HepG2 (cell line): ENCODE measurements at regions not wholly inside any gene's neighbourhood (a gene's known extent, or its start where the extent isn't known, plus 50 kb on each side); places are given as distances from the start of the nearest gene placed in this dataset.

Experiments
- CTCF ChIP-seq: sonication (generic); formaldehyde crosslinking; IDR thresholded peaks from 2 replicates; pipeline ENCODE4 v1.5.0; 2020; ENCODE audit warnings: mild to moderate bottlenecking, missing genetic modification reagents, moderate library complexity
- EZH2 ChIP-seq: conservative IDR thresholded peaks from 2 replicates; pipeline ENCODE4 v1.6.1; 2012; ENCODE audit warnings: mild to moderate bottlenecking, low read depth, low read length, moderate library complexity
- GTF2F1 ChIP-seq: fragments of 150-350 bp; IDR thresholded peaks from 2 replicates; pipeline ENCODE4 v1.6.1; 2014; ENCODE audit warnings: low read length
- HOXA5 ChIP-seq: sonication (generic); formaldehyde crosslinking; IDR thresholded peaks from 2 replicates; pipeline ENCODE4 v1.4.0; 2020; ENCODE audit warnings: missing genetic modification reagents
- NBN ChIP-seq: fragments of 450-650 bp; conservative IDR thresholded peaks from 2 replicates; pipeline ENCODE4 v1.6.1; 2017
- PBX2 ChIP-seq: IDR thresholded peaks from 2 replicates; pipeline ENCODE4 v1.6.1; 2016; ENCODE audit warnings: control low read depth
- RXRA ChIP-seq: sonication (generic); formaldehyde crosslinking; IDR thresholded peaks from 2 replicates; pipeline ENCODE4 v1.5.1; 2020; ENCODE audit warnings: missing genetic modification reagents
- TGIF2 ChIP-seq: IDR thresholded peaks from 2 replicates; pipeline ENCODE4 v1.6.1; 2016; ENCODE audit warnings: control low read depth, missing compliant biosample characterization

- TF ChIP-seq RXRA (CRISPR knock-in tag) (no peak), PBX2 (CRISPR knock-in tag) (no peak), NBN (no peak), HOXA5 (CRISPR knock-in tag) (no peak), EZH2 (no peak), CTCF (no peak), TGIF2 (CRISPR knock-in tag) (no peak), GTF2F1 (no peak)
Observed at GRCh38 chr3:144051211-144051610, 79.6 kb downstream of the DIPK2A start.
